Upper lobe of left lung (tissue), 6 donors: ENCODE measurements at regions not wholly inside any gene's neighbourhood (a gene's known extent, or its start where the extent isn't known, plus 50 kb on each side); places are given as distances from the start of the nearest gene placed in this dataset.
A peak's percentile ranks its signal among the peaks of the same experiment; 100 is the strongest.

Experiments
- ATAC-seq, 2 donors: fragments of 200-7000 bp; cut with Tn5 transposase; one replicate each; pipeline ENCODE4 v1.9.1; 2022; ENCODE audit warnings: mild to moderate bottlenecking in 2 of 2, moderate library complexity in 2 of 2; ENCODE audit not compliant: low FRiP score in 2 of 2
- DNase-seq, 2 donors: peaks; one replicate each; pipeline ENCODE4 v3.0.0-alpha.2; 2019 to 2020
- H3K27ac ChIP-seq, 4 donors: fragments of 200-600 bp; sonication (generic); one replicate each; pipeline ENCODE4 v1.5.1; 2016 to 2019
- H3K27me3 ChIP-seq, 4 donors: fragments of 200-600 bp; sonication (generic); one replicate each; pipeline ENCODE4 v1.5.1; 2017 to 2019
- H3K36me3 ChIP-seq, 4 donors: fragments of 200-600 bp; sonication (generic); one replicate each; pipeline ENCODE4 v1.5.1; 2016 to 2019
- H3K4me1 ChIP-seq, 4 donors: fragments of 200-600 bp; sonication (generic); one replicate each; pipeline ENCODE4 v1.5.1; 2018 to 2019
- H3K4me3 ChIP-seq, 4 donors: fragments of 200-600 bp; sonication (generic); one replicate each; pipeline ENCODE4 v1.5.1; 2017 to 2019; ENCODE audit warnings: mild to moderate bottlenecking in 2 of 4, moderate library complexity in 1 of 4
- H3K9me3 ChIP-seq, 4 donors: fragments of 200-600 bp; sonication (generic); one replicate each; pipeline ENCODE4 v1.5.1; 2018 to 2019
- EP300 ChIP-seq, 4 donors: sonication (generic); formaldehyde crosslinking; IDR thresholded peaks; one replicate each; pipeline ENCODE4 v1.5.1; 2017; ENCODE audit warnings: antibody characterized with exemption in 4 of 4, control low read depth in 2 of 4
- POLR2A ChIP-seq, 4 donors: fragments of 450-650 bp; IDR thresholded peaks; one replicate each; pipeline ENCODE4 v1.5.1; 2016 to 2017; ENCODE audit warnings: antibody characterized with exemption in 4 of 4, mild to moderate bottlenecking in 2 of 4
- POLR2AphosphoS5 ChIP-seq, 2 donors: sonication (generic); formaldehyde crosslinking; IDR thresholded peaks; one replicate each; pipeline ENCODE4 v1.5.1; 2017; ENCODE audit warnings: antibody characterized with exemption in 2 of 2
- WGBS, 2 donors: methylation state at CpG; one replicate each; pipeline ENCODE4 v1.1.5; 2017 to 2018; 5-methylcytosine and 5-hydroxymethylcytosine counted together
- TF ChIP-seq, protein P1 (sequence below), 6 experiments: fragments of 450-650 bp in 4 of 6; fragments of 200-600 bp in 2 of 6; sonication (generic) in 2 of 6; IDR thresholded peaks; one replicate each; pipeline ENCODE4 v1.5.1; 2016 to 2019; ENCODE audit warnings: antibody characterized with exemption in 6 of 6
- donor health status: DM: no; HTN: no; CAD: no; lungs with moderate emphysema.
- donor health status: DM: no; HTN: yes; CAD: no; lungs with severe emphysema.

- Histone ChIP-seq H3K9me3 (no peaks in the 10 kb centered on the region), H3K4me3 (no peak overlapping the region), H3K27ac (no peak overlapping the region), H3K36me3 (no peaks in the 10 kb centered on the region), H3K27me3 (no peaks in the 10 kb centered on the region), H3K4me1 (no peaks in the 10 kb centered on the region)
- ATAC-seq (no peak), DNase-seq (peak in 1 of 2 donors; percentile 27)
- TF ChIP-seq, protein P1, sequence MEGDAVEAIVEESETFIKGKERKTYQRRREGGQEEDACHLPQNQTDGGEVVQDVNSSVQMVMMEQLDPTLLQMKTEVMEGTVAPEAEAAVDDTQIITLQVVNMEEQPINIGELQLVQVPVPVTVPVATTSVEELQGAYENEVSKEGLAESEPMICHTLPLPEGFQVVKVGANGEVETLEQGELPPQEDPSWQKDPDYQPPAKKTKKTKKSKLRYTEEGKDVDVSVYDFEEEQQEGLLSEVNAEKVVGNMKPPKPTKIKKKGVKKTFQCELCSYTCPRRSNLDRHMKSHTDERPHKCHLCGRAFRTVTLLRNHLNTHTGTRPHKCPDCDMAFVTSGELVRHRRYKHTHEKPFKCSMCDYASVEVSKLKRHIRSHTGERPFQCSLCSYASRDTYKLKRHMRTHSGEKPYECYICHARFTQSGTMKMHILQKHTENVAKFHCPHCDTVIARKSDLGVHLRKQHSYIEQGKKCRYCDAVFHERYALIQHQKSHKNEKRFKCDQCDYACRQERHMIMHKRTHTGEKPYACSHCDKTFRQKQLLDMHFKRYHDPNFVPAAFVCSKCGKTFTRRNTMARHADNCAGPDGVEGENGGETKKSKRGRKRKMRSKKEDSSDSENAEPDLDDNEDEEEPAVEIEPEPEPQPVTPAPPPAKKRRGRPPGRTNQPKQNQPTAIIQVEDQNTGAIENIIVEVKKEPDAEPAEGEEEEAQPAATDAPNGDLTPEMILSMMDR (IDR thresholded peaks at IDR 0.05), result no peak
- TF ChIP-seq POLR2A (IDR thresholded peaks at IDR 0.05), result no peak
- TF ChIP-seq EP300 (IDR thresholded peaks at IDR 0.05), result no peak
- TF ChIP-seq POLR2AphosphoS5 (IDR thresholded peaks at IDR 0.05), result no peak
- WGBS, 2 donors, result 80 to 93% methylated on average over 5 to 21 of the region's 31 CpGs
These were observed 115.4 kb upstream of the STK26 start for GRCh38 chrX:131907488-131908314.

GRCh38 chrX:131910586-131910985 is 112.5 kb upstream of the STK26 start:
- Histone ChIP-seq H3K4me1 (no peaks in the 10 kb centered on the region), H3K36me3 (no peaks in the 10 kb centered on the region), H3K27me3 (no peaks in the 10 kb centered on the region), H3K9me3 (no peaks in the 10 kb centered on the region), H3K4me3 (no peak overlapping the region), H3K27ac (no peak overlapping the region)
- 74 to 75% methylated on average over 1 of the region's 1 CpG for WGBS, 2 donors
- no peak for TF ChIP-seq POLR2AphosphoS5 (IDR thresholded peaks at IDR 0.05)
- TF ChIP-seq, protein P1 (IDR thresholded peaks at IDR 0.05), result no peak
- no peak for TF ChIP-seq EP300 (IDR thresholded peaks at IDR 0.05)
- no peak for TF ChIP-seq POLR2A (IDR thresholded peaks at IDR 0.05)
- ATAC-seq, result no peak
- DNase-seq, result no peak

- no peak for DNase-seq
- Histone ChIP-seq H3K4me3 (no peak overlapping the region), H3K27ac (no peak overlapping the region), H3K27me3 (no peaks in the 10 kb centered on the region), H3K36me3 (no peaks in the 10 kb centered on the region), H3K4me1 (no peaks in the 10 kb centered on the region), H3K9me3 (no peaks in the 10 kb centered on the region)
- 68 to 93% methylated on average over 3 of the region's 3 CpGs for WGBS, 2 donors
- TF ChIP-seq POLR2A (IDR thresholded peaks at IDR 0.05), result no peak
- no peak for ATAC-seq
These were observed 107.6 kb upstream of the STK26 start for GRCh38 chrX:131915488-131915887.

- Histone ChIP-seq H3K9me3 (no peaks in the 10 kb centered on the region), H3K27me3 (no peaks in the 10 kb centered on the region), H3K27ac (no peak overlapping the region), H3K4me3 (no peak overlapping the region), H3K4me1 (no peaks in the 10 kb centered on the region), H3K36me3 (no peaks in the 10 kb centered on the region)
- TF ChIP-seq EP300 (IDR thresholded peaks at IDR 0.05), result no peak
- TF ChIP-seq, protein P1 (IDR thresholded peaks at IDR 0.05), result no peak
- no peak for TF ChIP-seq POLR2AphosphoS5 (IDR thresholded peaks at IDR 0.05)
- no peak for TF ChIP-seq POLR2A (IDR thresholded peaks at IDR 0.05)
- ATAC-seq, result no peak
- DNase-seq, result no peak
- 78 to 95% methylated on average over 2 of the region's 2 CpGs for WGBS, 2 donors
These were observed 105.5 kb upstream of the STK26 start for GRCh38 chrX:131917588-131917987.

DNA sequence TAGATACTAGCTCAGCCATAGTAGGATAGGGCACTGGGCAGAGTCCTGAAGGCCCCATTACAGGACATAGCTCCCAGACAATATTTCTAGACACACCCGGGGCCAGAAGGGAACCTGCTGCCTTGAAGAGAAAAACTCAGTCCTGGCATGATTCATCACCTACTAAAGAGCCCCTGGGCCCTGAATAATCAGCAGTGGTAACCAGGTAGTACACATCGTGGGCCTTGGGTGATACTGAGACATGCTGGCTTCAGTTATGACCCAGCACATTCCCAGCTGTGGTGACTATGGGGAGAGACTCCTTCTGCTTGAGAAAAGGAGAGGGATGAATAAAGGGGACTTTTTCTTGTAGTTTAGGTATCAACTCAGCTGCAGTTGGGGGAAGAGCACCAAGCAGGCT is 104.3 kb upstream of the STK26 start:
- 74 to 100% methylated on average over 1 to 2 of the region's 2 CpGs for WGBS, 2 donors
- TF ChIP-seq POLR2AphosphoS5 (IDR thresholded peaks at IDR 0.05), result no peak
- TF ChIP-seq, protein P1 (IDR thresholded peaks at IDR 0.05), result no peak
- no peak for TF ChIP-seq EP300 (IDR thresholded peaks at IDR 0.05)
- TF ChIP-seq POLR2A (IDR thresholded peaks at IDR 0.05), result no peak
- no peak overlapping the region for H3K27ac ChIP-seq
- ATAC-seq (no peak), DNase-seq (no peak)
- H3K4me1 ChIP-seq, result no peaks in the 10 kb centered on the region
- no peaks in the 10 kb centered on the region for H3K36me3 ChIP-seq
- H3K27me3 ChIP-seq, result no peaks in the 10 kb centered on the region
- no peaks in the 10 kb centered on the region for H3K9me3 ChIP-seq
- H3K4me3 ChIP-seq, result no peak overlapping the region
